ENCODE measurements at regions not wholly inside any gene's neighbourhood (a gene's known extent, or its start where the extent isn't known, plus 50 kb on each side); places are given as distances from the start of the nearest gene placed in this dataset.
A peak's percentile ranks its signal among the peaks of the same experiment; 100 is the strongest.
"Not testable (repeated sequence)": the region's sequence is repeated elsewhere in the genome, so short reads cannot be mapped to it uniquely, and the experiment has no call there.

GRCh38 chr9:67348094-67348493, 355.7 kb upstream of the SPATA31A3 start:
- H3K27me3 ChIP-seq (ENCODE audit: insufficient read depth, low read length); H3K4me2 ChIP-seq (ENCODE audit: low read length); POLR2A ChIA-PET; H4K20me1 ChIP-seq (ENCODE audit: insufficient read depth); BruUV-seq (replicated peaks); intact Hi-C loops (cut with micrococcal nuclease); H3K27ac ChIP-seq (ENCODE audit: low read depth, low read length); H3K4me1 ChIP-seq (ENCODE audit: control insufficient read depth in 1 of 2, insufficient read depth in 2 of 2, low read length in 2 of 2); H3K79me2 ChIP-seq (ENCODE audit: insufficient read depth, low read length); CTCF ChIA-PET; DNase-seq (ENCODE audit: low read depth, low spot score); H3K36me3 ChIP-seq (ENCODE audit: control insufficient read depth in 1 of 2, insufficient read depth in 2 of 2, low read length in 2 of 2); RAD21 ChIA-PET (ENCODE audit: low non-redundant PET in 1 of 2, low total read pairs in 2 of 2, uncharacterized antibody in 2 of 2, unreplicated experiment in 2 of 2); H3K9me2 ChIP-seq (ENCODE audit: insufficient read depth); H3K9ac ChIP-seq (ENCODE audit: low read length); H3K4me3 ChIP-seq (replicated peaks in 1 of 2; ENCODE audit: low read depth in 1 of 2, low read length in 2 of 2); ATAC-seq; H2AFZ ChIP-seq (ENCODE audit: low read depth, low read length, poor library complexity, severe bottlenecking); H3K9me3 ChIP-seq (ENCODE audit: control insufficient read depth in 1 of 2, insufficient read depth in 1 of 2, low read depth in 1 of 2, low read length in 2 of 2): not testable (repeated sequence)

DNA sequence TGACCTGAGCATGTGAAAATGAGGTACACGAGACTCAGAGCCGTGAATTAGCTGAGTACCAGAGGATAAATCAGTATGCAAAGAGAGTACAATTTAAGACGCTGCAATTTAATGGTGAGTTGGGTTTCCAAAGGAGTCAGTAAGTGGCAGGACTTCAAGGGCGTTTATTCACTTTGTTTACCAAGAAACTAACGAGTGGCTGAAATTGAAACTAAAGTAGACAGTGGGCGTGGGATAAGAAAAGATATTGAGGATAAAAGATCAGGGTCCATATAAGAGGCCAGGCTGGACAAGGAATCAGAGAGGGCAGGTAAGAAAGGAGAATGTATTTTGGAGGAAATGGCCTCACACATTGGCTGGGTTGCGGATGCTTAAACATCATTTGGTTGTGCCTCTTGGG, 346.9 kb upstream of the SPATA31A3 start:
- H3K27me3 ChIP-seq (ENCODE audit: insufficient read depth, low read length); H3K79me2 ChIP-seq (ENCODE audit: insufficient read depth, low read length); RAD21 ChIA-PET (ENCODE audit: low non-redundant PET in 1 of 2, low total read pairs in 2 of 2, uncharacterized antibody in 2 of 2, unreplicated experiment in 2 of 2); H3K9me3 ChIP-seq (ENCODE audit: control insufficient read depth in 1 of 2, insufficient read depth in 1 of 2, low read depth in 1 of 2, low read length in 2 of 2); H3K9ac ChIP-seq (ENCODE audit: low read length); H3K36me3 ChIP-seq (ENCODE audit: control insufficient read depth in 1 of 2, insufficient read depth in 2 of 2, low read length in 2 of 2); H3K9me2 ChIP-seq (ENCODE audit: insufficient read depth); H3K4me3 ChIP-seq (replicated peaks in 1 of 2; ENCODE audit: low read depth in 1 of 2, low read length in 2 of 2); H3K4me1 ChIP-seq (ENCODE audit: control insufficient read depth in 1 of 2, insufficient read depth in 2 of 2, low read length in 2 of 2); POLR2A ChIA-PET; H2AFZ ChIP-seq (ENCODE audit: low read depth, low read length, poor library complexity, severe bottlenecking); H3K4me2 ChIP-seq (ENCODE audit: low read length); DNase-seq (ENCODE audit: low read depth, low spot score); BruUV-seq (replicated peaks); ATAC-seq; H3K27ac ChIP-seq (ENCODE audit: low read depth, low read length); intact Hi-C loops (cut with micrococcal nuclease); H4K20me1 ChIP-seq (ENCODE audit: insufficient read depth); CTCF ChIA-PET: not testable (repeated sequence)

- ATAC-seq; H3K36me3 ChIP-seq (ENCODE audit: control insufficient read depth in 1 of 2, insufficient read depth in 2 of 2, low read length in 2 of 2); H3K79me2 ChIP-seq (ENCODE audit: insufficient read depth, low read length); H3K27me3 ChIP-seq (ENCODE audit: insufficient read depth, low read length); H2AFZ ChIP-seq (ENCODE audit: low read depth, low read length, poor library complexity, severe bottlenecking); POLR2A ChIA-PET; H3K4me3 ChIP-seq (replicated peaks in 1 of 2; ENCODE audit: low read depth in 1 of 2, low read length in 2 of 2); H3K4me2 ChIP-seq (ENCODE audit: low read length); H3K9me3 ChIP-seq (ENCODE audit: control insufficient read depth in 1 of 2, insufficient read depth in 1 of 2, low read depth in 1 of 2, low read length in 2 of 2); H4K20me1 ChIP-seq (ENCODE audit: insufficient read depth); RAD21 ChIA-PET (ENCODE audit: low non-redundant PET in 1 of 2, low total read pairs in 2 of 2, uncharacterized antibody in 2 of 2, unreplicated experiment in 2 of 2); BruUV-seq (replicated peaks); H3K9ac ChIP-seq (ENCODE audit: low read length); CTCF ChIA-PET; H3K4me1 ChIP-seq (ENCODE audit: control insufficient read depth in 1 of 2, insufficient read depth in 2 of 2, low read length in 2 of 2); H3K9me2 ChIP-seq (ENCODE audit: insufficient read depth); intact Hi-C loops (cut with micrococcal nuclease); H3K27ac ChIP-seq (ENCODE audit: low read depth, low read length); DNase-seq (ENCODE audit: low read depth, low spot score): not testable (repeated sequence)
Measured at GRCh38 chr9:67338201-67338600, 345.9 kb upstream of the SPATA31A3 start.

DNA sequence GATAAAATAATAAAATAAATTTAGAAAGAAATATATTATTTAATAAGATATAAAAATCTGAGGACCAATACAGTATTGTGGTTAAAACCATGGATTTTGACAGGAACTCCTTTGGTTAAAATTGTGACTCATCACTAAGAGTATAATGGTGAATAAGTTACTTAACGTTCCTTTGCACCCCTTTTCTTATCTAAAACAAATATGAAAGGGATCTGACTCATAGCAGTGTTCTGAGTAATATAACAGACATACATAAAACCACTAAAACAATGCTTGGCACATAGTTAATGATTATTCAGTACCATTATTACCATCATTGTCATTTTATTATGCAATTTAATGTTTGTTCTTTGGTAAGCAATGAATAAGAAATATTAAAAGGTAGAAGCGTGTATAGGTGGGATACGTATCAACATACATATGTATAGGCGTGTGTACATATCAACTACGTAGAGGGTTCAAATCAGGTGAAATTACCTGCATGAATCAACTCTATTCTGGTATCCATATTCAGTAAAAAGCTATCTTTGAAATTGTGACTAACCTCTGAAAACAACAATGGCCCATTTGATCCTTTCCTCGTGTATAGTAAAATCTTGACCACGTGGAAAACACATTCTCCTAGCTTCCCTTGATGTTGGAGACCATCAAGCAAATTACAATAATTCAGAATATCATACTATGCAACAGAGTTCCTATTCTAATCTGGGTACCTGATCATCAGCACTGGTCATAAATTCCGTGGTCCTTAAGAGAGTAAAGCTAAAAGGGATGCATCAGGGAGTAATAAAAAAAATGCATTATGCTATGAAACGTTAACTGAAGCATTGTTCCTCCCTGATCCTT, 342.6 kb upstream of the SPATA31A3 start:
- not testable (repeated sequence) for BruUV-seq (replicated peaks)

More for the DNA sequence above, 342.6 kb upstream of the SPATA31A3 start:
- ATAC-seq: peak; percentile 80
- H3K27me3 ChIP-seq (ENCODE audit: insufficient read depth, low read length); H3K4me2 ChIP-seq (ENCODE audit: low read length); H3K9me3 ChIP-seq (ENCODE audit: control insufficient read depth in 1 of 2, insufficient read depth in 1 of 2, low read depth in 1 of 2, low read length in 2 of 2); H4K20me1 ChIP-seq (ENCODE audit: insufficient read depth); H3K4me3 ChIP-seq (replicated peaks in 1 of 2; ENCODE audit: low read depth in 1 of 2, low read length in 2 of 2); H2AFZ ChIP-seq (ENCODE audit: low read depth, low read length, poor library complexity, severe bottlenecking); H3K79me2 ChIP-seq (ENCODE audit: insufficient read depth, low read length); H3K4me1 ChIP-seq (ENCODE audit: control insufficient read depth in 1 of 2, insufficient read depth in 2 of 2, low read length in 2 of 2); H3K36me3 ChIP-seq (ENCODE audit: control insufficient read depth in 1 of 2, insufficient read depth in 2 of 2, low read length in 2 of 2); H3K9ac ChIP-seq (ENCODE audit: low read length); DNase-seq (ENCODE audit: low read depth, low spot score); CTCF ChIA-PET; intact Hi-C loops (cut with micrococcal nuclease); POLR2A ChIA-PET; H3K27ac ChIP-seq (ENCODE audit: low read depth, low read length); H3K9me2 ChIP-seq (ENCODE audit: insufficient read depth); RAD21 ChIA-PET (ENCODE audit: low non-redundant PET in 1 of 2, low total read pairs in 2 of 2, uncharacterized antibody in 2 of 2, unreplicated experiment in 2 of 2): not testable (repeated sequence)

All from HCT116 (cell line).